ENCODE measurements at regions not wholly inside any gene's neighbourhood (a gene's known extent, or its start where the extent isn't known, plus 50 kb on each side); places are given as distances from the start of the nearest gene placed in this dataset.

- TF ChIP-seq CTCF (conservative IDR thresholded peaks at IDR 0.05) (no peak), ZFX (IDR thresholded peaks at IDR 0.05) (no peak)
- H3K27ac ChIP-seq: no peak overlapping the region
Observed at GRCh38 chr5:39726467-39726866, 301.7 kb upstream of the DAB2 start.

GRCh38 chr5:39721394-39721793, 296.6 kb upstream of the DAB2 start:
- H3K27ac ChIP-seq: no peak overlapping the region
- TF ChIP-seq CTCF (conservative IDR thresholded peaks at IDR 0.05) (no peak), ZFX (IDR thresholded peaks at IDR 0.05) (no peak)

GRCh38 chr5:39720136-39720535, 295.4 kb upstream of the DAB2 start:
- no peak overlapping the region for H3K27ac ChIP-seq
- TF ChIP-seq ZFX (IDR thresholded peaks at IDR 0.05): no peak
- TF ChIP-seq CTCF (conservative IDR thresholded peaks at IDR 0.05): no peak

- TF ChIP-seq CTCF (conservative IDR thresholded peaks at IDR 0.05) (no peak), ZFX (IDR thresholded peaks at IDR 0.05) (no peak)
- H3K27ac ChIP-seq: no peak overlapping the region
Observed at GRCh38 chr5:39717176-39717897, 292.6 kb upstream of the DAB2 start.

- peak overlapping the region; percentile 55; the same call in 1 of the 2 replicates for H3K27ac ChIP-seq
- TF ChIP-seq ZFX (IDR thresholded peaks at IDR 0.05) (no peak), CTCF (conservative IDR thresholded peaks at IDR 0.05) (peak; percentile 79)
Observed at GRCh38 chr5:39716532-39717028, 291.8 kb upstream of the DAB2 start.

- TF ChIP-seq CTCF (conservative IDR thresholded peaks at IDR 0.05) (peak; percentile 87), ZFX (IDR thresholded peaks at IDR 0.05) (no peak)
- H3K27ac ChIP-seq: no peak overlapping the region
Observed at GRCh38 chr5:39714036-39714698, 289.4 kb upstream of the DAB2 start.

- TF ChIP-seq CTCF (conservative IDR thresholded peaks at IDR 0.05) (no peak), ZFX (IDR thresholded peaks at IDR 0.05) (no peak)
Observed at GRCh38 chr5:39713250-39713916, 288.6 kb upstream of the DAB2 start.

More at GRCh38 chr5:39713250-39713916, 288.6 kb upstream of the DAB2 start:
- H3K27ac ChIP-seq: no peak overlapping the region
